Skin epidermis (tissue), 12 donors: ENCODE measurements at regions not wholly inside any gene's neighbourhood (a gene's known extent, or its start where the extent isn't known, plus 50 kb on each side); places are given as distances from the start of the nearest gene placed in this dataset.

ENCODE experiments used
- H3K27ac ChIP-seq, 21 experiments: fragments of 200-600 bp; sonication (generic) in 11 of 21; one replicate each; pipeline ENCODE4 v1.5.0; 2020; ENCODE audit warnings: mild to moderate bottlenecking in 3 of 21, inconsistent platforms in 2 of 21, moderate library complexity in 2 of 21
- H3K4me3 ChIP-seq, 7 experiments: fragments of 200-600 bp; sonication (generic) in 2 of 7; one replicate each; pipeline ENCODE4 v1.5.0; 2020; ENCODE audit warnings: inconsistent platforms in 2 of 7, mild to moderate bottlenecking in 2 of 7, moderate library complexity in 1 of 7

DNA sequence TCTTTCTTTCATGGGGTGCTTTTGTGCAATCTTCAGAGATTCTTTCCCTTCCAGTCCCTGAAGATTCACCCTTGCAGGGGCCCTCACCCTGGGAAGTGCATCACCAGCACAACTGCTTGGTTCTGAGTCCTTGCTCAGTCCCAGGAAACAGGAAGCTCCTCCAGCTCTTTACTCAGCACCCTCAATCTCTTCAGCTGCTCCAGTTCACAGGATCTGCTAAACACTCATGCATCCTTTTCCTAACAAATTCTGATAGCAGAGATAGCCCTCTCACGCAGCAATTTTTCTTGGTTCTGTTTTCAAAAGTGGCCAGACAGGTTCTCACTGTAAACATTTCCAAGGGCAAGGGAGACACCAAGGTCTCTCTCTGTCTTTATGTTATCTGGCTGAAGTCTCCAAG, 823.1 kb downstream of the LIG4 start:
- no peak overlapping the region for H3K27ac ChIP-seq
- no peak overlapping the region for H3K4me3 ChIP-seq

DNA sequence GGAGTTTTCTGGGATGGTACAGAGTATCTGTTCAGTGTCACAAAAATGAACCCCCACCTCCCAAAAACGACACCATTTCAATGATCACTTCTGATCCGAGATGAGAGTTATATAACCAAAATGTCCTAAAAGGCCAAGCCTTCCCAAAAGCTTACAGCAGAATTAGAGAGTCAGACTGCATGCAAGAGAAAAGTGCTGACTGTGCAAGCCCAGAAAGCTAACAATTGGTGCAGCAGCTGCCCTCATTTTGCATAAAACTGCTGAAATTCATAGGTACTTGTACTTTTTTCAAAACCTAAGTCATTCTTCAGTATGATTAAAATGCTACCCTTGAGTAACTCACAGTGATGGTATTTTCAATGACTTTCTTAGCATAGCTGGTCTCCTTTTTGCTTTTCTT, 819.6 kb upstream of the ARGLU1 start:
- H3K27ac ChIP-seq: no peak overlapping the region
- H3K4me3 ChIP-seq: no peak overlapping the region

DNA sequence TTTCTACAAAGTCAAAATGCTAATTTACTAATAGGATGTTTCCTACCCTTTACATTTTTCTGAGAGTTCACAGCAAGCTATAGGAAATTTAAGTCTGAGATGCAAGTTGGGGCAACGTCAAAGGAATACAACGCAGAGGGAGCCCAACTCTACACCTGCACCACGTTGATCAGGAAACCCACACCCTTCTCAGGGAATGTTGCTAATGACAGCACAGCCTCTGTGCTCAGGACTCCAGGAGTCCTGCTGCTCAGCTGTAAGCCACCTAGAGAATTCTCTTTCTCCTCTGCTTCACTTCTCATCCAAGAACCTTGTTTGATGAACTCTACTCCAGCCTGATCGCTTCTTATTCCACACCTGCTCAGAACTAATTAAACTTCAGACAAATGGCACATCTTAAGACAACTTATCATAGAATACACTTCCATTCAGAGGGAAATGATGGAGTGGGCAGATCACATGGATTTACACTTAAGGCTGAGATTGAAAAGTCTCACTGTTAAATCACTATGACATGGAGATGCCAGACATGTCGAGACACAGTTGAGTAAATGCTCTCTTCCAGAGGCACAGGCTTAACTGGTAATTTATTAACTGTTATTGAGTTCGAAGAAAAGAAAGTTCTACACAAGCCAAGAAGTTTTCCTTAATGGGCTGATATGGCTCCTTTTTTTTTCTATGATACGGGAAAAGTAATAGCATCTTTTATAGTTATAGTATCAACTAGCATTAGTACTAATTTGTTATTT, 811.6 kb upstream of the ARGLU1 start:
- H3K27ac ChIP-seq: no peak overlapping the region
- no peak overlapping the region for H3K4me3 ChIP-seq

- H3K4me3 ChIP-seq: no peak overlapping the region
- no peak overlapping the region for H3K27ac ChIP-seq
These were observed 808.6 kb upstream of the ARGLU1 start for GRCh38 chr13:107376341-107377125.

DNA sequence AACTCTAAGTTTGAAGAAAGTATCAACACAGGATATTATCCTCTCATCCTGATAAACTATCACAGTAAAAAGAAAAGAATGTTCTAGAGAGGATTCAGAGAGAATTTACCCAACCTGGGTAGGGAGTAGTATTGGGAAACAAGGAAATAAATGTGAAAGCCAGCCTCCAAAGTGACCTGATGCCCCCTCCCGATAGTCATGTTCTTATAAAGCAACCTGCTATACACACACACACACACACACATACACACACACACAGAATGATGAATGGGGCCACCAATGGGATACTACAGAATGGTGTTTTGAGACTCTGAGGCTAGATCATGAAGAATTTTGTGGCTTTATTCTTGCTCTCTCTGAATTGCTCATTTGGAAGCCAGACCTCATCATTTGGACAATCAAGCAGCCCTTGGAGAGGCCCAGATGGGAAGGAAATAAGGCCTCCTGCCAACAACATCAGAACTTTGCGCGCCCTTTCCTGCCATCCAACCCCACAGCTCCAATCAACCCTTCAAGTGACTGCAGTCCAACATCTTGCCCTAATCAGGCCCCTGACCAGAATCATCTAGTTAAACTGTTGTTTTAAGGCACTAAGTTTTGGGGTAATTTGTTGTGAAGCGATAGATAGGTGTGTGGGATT, 807.9 kb upstream of the ARGLU1 start:
- H3K4me3 ChIP-seq: no peak overlapping the region
- no peak overlapping the region for H3K27ac ChIP-seq

DNA sequence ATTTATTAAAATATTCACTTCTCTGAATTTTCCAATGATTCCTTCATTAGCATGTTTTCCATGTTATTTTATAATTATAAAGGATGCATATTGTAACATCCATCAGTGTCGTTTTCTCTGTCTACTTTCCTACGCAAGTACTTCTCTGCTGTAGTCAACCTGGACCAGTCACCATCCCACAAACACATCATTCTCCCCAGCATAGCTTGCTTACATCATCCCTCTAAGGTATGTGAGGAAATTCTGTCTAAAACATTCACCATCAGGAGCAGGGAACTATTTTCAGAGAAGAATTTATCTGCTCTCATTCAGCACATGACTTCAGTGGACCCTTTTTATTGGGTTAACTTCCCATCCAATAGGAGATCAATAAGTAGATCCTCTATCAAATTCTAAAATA, 806.1 kb upstream of the ARGLU1 start:
- Histone ChIP-seq H3K4me3 (no peak overlapping the region), H3K27ac (no peak overlapping the region)

GRCh38 chr13:107373551-107373950, 805.6 kb upstream of the ARGLU1 start:
- Histone ChIP-seq H3K27ac (no peak overlapping the region), H3K4me3 (no peak overlapping the region)

DNA sequence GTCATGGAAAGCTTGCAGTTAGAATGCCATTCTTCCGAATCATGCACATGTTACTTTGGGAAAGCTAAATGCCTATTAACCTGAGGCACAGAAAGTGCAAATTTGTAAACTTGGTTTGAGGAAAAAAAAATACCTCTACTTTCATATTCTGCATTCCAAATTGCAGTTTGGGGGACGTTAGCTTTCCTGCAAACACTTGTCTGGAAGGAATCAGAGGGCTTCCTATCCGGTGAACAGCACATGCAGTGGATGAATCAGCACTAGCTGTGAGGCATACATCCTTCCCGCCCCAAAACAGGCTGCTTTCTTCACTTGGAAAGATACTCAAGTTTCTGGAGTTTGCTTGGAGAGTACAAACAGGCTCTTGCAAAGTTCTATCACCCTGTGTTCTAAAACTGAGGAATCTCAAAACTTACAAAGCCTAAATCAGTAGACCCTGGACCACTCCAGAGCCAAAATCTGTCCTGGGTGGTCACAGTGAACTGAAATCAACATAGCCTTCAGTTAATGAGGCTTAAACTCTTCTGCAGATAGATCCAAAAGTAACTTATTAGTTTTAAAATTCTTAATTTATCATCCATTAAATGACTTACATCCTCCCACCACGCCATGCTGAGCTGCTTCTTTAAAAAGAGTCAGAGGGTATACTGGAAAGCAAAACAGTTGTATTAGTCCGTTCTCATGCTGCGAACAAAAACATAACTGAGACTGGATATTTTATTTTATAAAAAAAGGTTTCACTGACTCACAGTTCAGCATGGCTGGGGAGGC, 802.3 kb upstream of the ARGLU1 start:
- Histone ChIP-seq H3K27ac (no peak overlapping the region), H3K4me3 (no peak overlapping the region)

- Histone ChIP-seq H3K27ac (no peak overlapping the region), H3K4me3 (no peak overlapping the region)
These were observed 799.3 kb upstream of the ARGLU1 start for GRCh38 chr13:107367258-107367657.

DNA sequence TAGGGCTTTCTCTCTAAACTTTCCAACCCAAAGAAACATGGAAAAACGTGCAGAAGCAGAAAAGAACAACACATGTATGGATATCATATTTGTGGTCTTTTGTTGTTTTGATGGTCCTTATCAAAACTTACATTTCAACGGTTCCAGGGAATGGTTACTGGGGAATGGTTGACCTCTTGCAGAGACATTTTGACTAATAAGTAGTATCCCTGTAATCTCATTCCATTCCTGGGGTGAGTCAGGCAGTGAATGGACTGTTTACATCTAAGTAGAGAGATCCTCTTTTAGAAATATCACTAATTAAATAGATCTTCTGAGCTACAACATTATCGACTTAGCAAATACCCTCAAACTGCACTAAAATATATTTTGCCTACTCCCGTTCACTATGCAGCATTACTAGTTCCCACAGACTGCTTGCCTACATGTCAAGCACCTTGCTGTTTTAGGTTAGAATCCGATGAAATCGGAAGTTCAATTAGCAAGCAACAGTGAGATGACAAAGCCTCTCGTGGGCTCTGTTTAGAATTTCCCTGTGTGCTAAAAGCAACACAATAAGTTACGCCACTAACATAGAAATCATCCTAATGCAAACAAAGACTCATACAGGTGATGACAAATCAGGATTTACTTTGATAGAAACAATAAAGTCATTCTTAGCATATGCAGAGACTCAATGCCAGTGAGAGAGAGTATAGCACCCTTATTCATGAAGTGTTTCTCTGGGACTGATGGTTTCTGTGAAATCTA, 797.7 kb upstream of the ARGLU1 start:
- Histone ChIP-seq H3K4me3 (no peak overlapping the region), H3K27ac (no peak overlapping the region)

- no peak overlapping the region for H3K27ac ChIP-seq
These were observed 796.7 kb upstream of the ARGLU1 start for GRCh38 chr13:107364658-107365057.

GRCh38 chr13:107361666-107362065, 793.7 kb upstream of the ARGLU1 start:
- H3K27ac ChIP-seq: no peak overlapping the region
- no peak overlapping the region for H3K4me3 ChIP-seq

More at GRCh38 chr13:107364658-107365057, 796.7 kb upstream of the ARGLU1 start:
- H3K4me3 ChIP-seq: no peak overlapping the region

- H3K4me3 ChIP-seq: no peak overlapping the region
- no peak overlapping the region for H3K27ac ChIP-seq
These were observed 792.1 kb upstream of the ARGLU1 start for GRCh38 chr13:107360010-107360409.

DNA sequence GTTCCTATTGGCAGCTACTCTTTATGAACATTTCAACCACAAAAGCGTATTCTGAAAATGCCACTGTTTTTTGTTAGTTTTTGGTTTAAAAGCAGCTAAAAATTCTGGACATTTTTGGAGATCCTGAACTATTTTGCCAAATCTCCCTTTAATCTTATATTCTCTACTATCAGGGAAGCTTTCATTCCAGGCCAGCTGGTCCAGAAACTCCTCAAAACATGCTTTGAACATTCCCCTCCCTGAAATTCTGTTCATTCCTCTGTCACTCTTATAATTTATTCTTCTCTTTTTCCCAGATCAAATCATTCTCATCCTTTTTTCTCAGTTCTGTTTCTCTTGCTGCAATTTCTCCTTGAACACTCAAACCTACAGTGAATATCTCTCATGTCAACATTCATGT, 790.9 kb upstream of the ARGLU1 start:
- no peak overlapping the region for H3K4me3 ChIP-seq
- H3K27ac ChIP-seq: no peak overlapping the region

- no peak overlapping the region for H3K27ac ChIP-seq
These were observed 783.4 kb upstream of the ARGLU1 start for GRCh38 chr13:107351305-107351704.

DNA sequence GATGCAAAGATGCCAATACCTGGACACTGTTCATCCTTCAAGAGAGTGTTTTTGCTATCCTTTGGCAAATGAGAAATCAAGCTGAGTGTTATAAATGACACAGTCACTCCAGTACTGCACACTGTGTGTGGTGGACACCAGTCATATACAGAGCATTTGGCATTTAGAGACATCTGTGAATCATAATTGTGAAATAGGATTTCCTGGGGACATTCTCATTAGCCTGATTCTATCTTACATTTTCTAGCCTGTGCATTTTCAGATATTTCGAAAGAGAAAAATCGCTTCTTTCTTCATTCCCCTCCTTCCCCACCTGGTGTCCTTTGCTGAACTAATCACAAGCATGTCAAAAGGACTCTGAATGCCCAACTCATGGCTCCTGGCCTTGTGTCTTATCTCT, 781.0 kb upstream of the ARGLU1 start:
- Histone ChIP-seq H3K4me3 (no peak overlapping the region), H3K27ac (no peak overlapping the region)

More at GRCh38 chr13:107351305-107351704, 783.4 kb upstream of the ARGLU1 start:
- H3K4me3 ChIP-seq: no peak overlapping the region

DNA sequence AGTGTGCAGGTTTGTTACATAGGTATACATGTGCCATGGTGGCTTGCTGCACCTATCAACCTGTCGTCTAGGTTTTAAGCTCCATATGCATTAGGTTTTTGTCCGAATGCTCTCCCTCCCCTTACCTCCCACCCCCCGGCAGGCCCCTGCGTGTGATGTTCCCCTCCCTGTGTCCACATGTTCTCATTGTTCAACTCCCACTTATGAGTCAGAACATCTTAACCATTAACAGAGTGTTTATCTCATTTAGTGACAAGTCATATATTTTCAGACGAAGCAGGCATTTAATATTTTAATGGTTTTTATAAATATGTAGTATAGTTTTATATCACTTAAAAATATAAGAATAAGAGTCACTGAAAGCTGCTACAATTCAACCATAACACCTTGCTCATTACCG, 780.5 kb upstream of the ARGLU1 start:
- Histone ChIP-seq H3K27ac (no peak overlapping the region), H3K4me3 (no peak overlapping the region)

DNA sequence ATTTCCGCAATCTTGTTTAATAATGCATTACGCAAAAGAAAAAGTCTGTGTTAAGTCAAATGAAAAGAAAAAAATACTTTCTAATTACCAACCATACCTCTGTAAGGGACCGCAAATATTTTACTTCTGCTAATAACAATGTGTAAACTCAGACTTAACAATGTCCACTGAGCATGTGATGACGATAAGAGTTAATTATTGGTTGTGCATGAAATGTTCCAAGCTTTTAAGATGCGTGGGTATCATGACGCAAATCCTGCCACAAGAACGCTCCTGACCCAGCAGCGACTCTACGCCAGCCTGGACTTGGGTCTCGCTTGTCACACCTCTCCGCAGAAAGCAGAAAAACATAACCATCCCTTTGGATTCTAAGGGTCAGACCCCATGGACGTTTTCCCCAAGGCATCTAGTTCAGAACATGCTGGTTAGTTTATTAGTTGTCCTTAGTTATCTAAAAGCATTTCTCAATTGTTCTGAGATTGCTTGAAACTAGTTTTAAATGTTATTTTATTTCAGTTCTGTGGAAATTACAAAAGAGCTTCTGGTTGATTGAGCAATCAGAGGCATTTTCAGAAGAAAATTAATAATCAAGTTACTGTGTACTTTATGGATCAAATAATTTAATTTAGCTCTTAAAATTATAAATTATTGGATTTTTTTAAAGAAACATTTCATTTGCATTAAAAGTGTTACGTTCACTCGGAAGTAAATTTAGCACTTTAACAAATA, 779.9 kb upstream of the ARGLU1 start:
- Histone ChIP-seq H3K4me3 (no peak overlapping the region), H3K27ac (no peak overlapping the region)

DNA sequence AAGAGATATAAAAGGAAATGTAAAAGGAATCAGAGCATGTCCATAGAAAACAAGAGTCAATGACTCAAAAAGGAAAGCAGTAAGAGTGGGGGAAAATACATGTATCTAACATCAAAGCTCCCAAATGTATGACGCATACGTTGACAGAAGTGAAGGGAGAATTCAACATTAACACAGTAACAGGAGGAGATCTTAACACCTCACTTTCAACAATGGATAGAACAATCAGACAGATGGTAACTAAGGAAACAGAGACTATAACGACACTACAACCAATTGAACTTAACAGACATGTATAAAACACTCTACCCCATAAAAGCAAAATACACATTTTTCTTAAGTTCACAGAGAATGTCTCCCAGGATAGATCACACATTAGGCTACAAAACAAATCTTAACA, 774.8 kb upstream of the ARGLU1 start:
- Histone ChIP-seq H3K27ac (no peak overlapping the region), H3K4me3 (no peak overlapping the region)
